SK-N-SH treated with all-trans-retinoic acid at 6 μM for 48 hours (cell line): ENCODE measurements at regions not wholly inside any gene's neighbourhood (a gene's known extent, or its start where the extent isn't known, plus 50 kb on each side); places are given as distances from the start of the nearest gene placed in this dataset.

Experiments used
- ATAC-seq: fragments of 200-7000 bp; cut with Tn5 transposase; 3 replicates; pipeline ENCODE4 v1.9.1; 2020; ENCODE audit warnings: mild to moderate bottlenecking, moderate library complexity
- ARNTL ChIP-seq: fragments of 450-650 bp; formaldehyde crosslinking; IDR thresholded peaks from 2 replicates; pipeline ENCODE4 v1.5.0; 2020; ENCODE audit warnings: low read depth, mild to moderate bottlenecking, moderate library complexity, borderline replicate concordance
- BACH2 ChIP-seq: fragments of 250-450 bp; sonication (Bioruptor Pico); IDR thresholded peaks from 2 replicates; pipeline ENCODE4 v1.9.0; 2021; ENCODE audit warnings: mild to moderate bottlenecking, borderline replicate concordance
- CSDC2 ChIP-seq: fragments of 250-450 bp; sonication (Bioruptor Pico); IDR thresholded peaks from 2 replicates; pipeline ENCODE4 v1.5.0; 2020; ENCODE audit warnings: mild to moderate bottlenecking, moderate library complexity
- ESRRG ChIP-seq: fragments of 250-450 bp; sonication (Bioruptor Pico); IDR thresholded peaks from 2 replicates; pipeline ENCODE4 v1.6.1; 2021; ENCODE audit warnings: mild to moderate bottlenecking
- GLIS3 ChIP-seq: fragments of 250-450 bp; sonication (Bioruptor Pico); IDR thresholded peaks from 2 replicates; pipeline ENCODE4 v1.5.0; 2020; ENCODE audit warnings: mild to moderate bottlenecking, moderate library complexity
- ISL1 ChIP-seq: fragments of 250-450 bp; sonication (Bioruptor Pico); IDR thresholded peaks from 2 replicates; pipeline ENCODE4 v2.1.2; 2022; ENCODE audit warnings: mild to moderate bottlenecking, moderate library complexity
- OSR1 ChIP-seq: fragments of 250-450 bp; sonication (Bioruptor Pico); IDR thresholded peaks from 2 replicates; pipeline ENCODE4 v1.8.0; 2022; ENCODE audit warnings: moderate library complexity, mild to moderate bottlenecking, inconsistent platforms
- PPARA ChIP-seq: fragments of 250-450 bp; sonication (Bioruptor Pico); IDR thresholded peaks from 2 replicates; pipeline ENCODE4 v1.5.0; 2020; ENCODE audit warnings: mild to moderate bottlenecking, borderline replicate concordance
- RARB ChIP-seq: fragments of 250-450 bp; sonication (Bioruptor Pico); IDR thresholded peaks from 2 replicates; pipeline ENCODE4 v1.8.0; 2021; ENCODE audit warnings: mild to moderate bottlenecking, moderate library complexity
- SNAI2 ChIP-seq: fragments of 250-450 bp; sonication (Bioruptor Pico); IDR thresholded peaks from 2 replicates; pipeline ENCODE4 v1.5.0; 2020; ENCODE audit warnings: mild to moderate bottlenecking, moderate library complexity
- TCF4 ChIP-seq: fragments of 250-450 bp; sonication (Bioruptor Pico); IDR thresholded peaks from 2 replicates; pipeline ENCODE4 v1.8.0; 2021; ENCODE audit warnings: mild to moderate bottlenecking, moderate library complexity, borderline replicate concordance
- TOX ChIP-seq: fragments of 250-450 bp; sonication (Bioruptor Pico); IDR thresholded peaks from 2 replicates; pipeline ENCODE4 v1.8.0; 2021; ENCODE audit warnings: mild to moderate bottlenecking, moderate library complexity, borderline replicate concordance
- ZC3H10 ChIP-seq: fragments of 250-450 bp; sonication (Bioruptor Pico); IDR thresholded peaks from 2 replicates; pipeline ENCODE4 v1.5.1; 2021; ENCODE audit warnings: mild to moderate bottlenecking, moderate library complexity
- ZFP3 ChIP-seq: fragments of 250-450 bp; sonication (Bioruptor Pico); IDR thresholded peaks from 2 replicates; pipeline ENCODE4 v1.5.0; 2020; ENCODE audit warnings: mild to moderate bottlenecking, moderate library complexity
- ZFP30 ChIP-seq: fragments of 450-650 bp; formaldehyde crosslinking; IDR thresholded peaks from 2 replicates; pipeline ENCODE4 v1.5.0; 2022; ENCODE audit warnings: mild to moderate bottlenecking, moderate library complexity
- ZNF565 ChIP-seq: fragments of 450-650 bp; formaldehyde crosslinking; conservative IDR thresholded peaks from 2 replicates; pipeline ENCODE4 v1.5.0; 2020; ENCODE audit warnings: low read depth, mild to moderate bottlenecking, moderate library complexity
- ZNF70 ChIP-seq: fragments of 450-650 bp; formaldehyde crosslinking; IDR thresholded peaks from 2 replicates; pipeline ENCODE4 v1.5.0; 2020; ENCODE audit warnings: mild to moderate bottlenecking, moderate library complexity
- TF ChIP-seq, protein P1 (sequence below): fragments of 250-450 bp; sonication (Bioruptor Pico); IDR thresholded peaks from 2 replicates; pipeline ENCODE4 v1.5.1; 2020; ENCODE audit warnings: low read depth, mild to moderate bottlenecking, moderate library complexity
- TF ChIP-seq, protein P2 (sequence below): fragments of 250-450 bp; sonication (Bioruptor Pico); IDR thresholded peaks from 2 replicates; pipeline ENCODE4 v1.5.0; 2020; ENCODE audit warnings: mild to moderate bottlenecking, moderate library complexity
- TF ChIP-seq, protein P3 (sequence below): fragments of 250-450 bp; sonication (Bioruptor Pico); IDR thresholded peaks from 2 replicates; pipeline ENCODE4 v1.8.0; 2021; ENCODE audit warnings: low read depth, mild to moderate bottlenecking, moderate library complexity, borderline replicate concordance
- TF ChIP-seq, protein P4 (sequence below): fragments of 250-450 bp; sonication (Bioruptor Pico); IDR thresholded peaks from 2 replicates; pipeline ENCODE4 v1.8.0; 2020; ENCODE audit warnings: mild to moderate bottlenecking, moderate library complexity, borderline replicate concordance
- TF ChIP-seq, protein P5 (sequence below): fragments of 250-450 bp; sonication (Bioruptor Pico); IDR thresholded peaks from 2 replicates; pipeline ENCODE4 v1.5.1; 2021; ENCODE audit warnings: mild to moderate bottlenecking, moderate library complexity

DNA sequence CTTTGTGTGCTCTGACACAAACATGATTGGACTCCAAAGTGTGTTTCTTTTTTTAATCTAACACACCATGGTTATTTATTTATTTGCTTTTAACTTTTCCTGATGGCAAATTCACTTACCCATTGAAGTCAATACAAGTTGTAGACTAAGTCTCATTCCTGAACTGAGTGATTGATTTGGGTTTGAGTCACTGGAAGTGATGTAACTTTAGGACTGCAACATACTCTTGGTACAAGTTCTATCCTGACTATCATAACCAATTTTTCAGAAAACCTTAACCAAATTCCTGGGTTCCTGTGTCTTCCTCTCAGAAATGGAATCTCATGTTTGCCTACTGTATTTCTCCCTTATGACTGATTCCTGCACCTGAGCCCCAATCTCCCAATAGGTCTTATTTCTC lies 590.0 kb upstream of the ROBO1 start:
- ATAC-seq = no peak
- TF ChIP-seq ZFP3 (CRISPR knock-in tag) (no peak), ARNTL (no peak), ZC3H10 (CRISPR knock-in tag) (no peak), ZNF565 (CRISPR knock-in tag) (no peak), OSR1 (CRISPR knock-in tag) (no peak), ZNF70 (CRISPR knock-in tag) (no peak), TCF4 (no peak), RARB (CRISPR knock-in tag) (no peak), ZFP30 (CRISPR knock-in tag) (no peak), ESRRG (CRISPR knock-in tag) (no peak), PPARA (CRISPR knock-in tag) (no peak), SNAI2 (CRISPR knock-in tag) (no peak), TOX (CRISPR knock-in tag) (no peak), GLIS3 (no peak), BACH2 (no peak)
- TF ChIP-seq, protein P1, sequence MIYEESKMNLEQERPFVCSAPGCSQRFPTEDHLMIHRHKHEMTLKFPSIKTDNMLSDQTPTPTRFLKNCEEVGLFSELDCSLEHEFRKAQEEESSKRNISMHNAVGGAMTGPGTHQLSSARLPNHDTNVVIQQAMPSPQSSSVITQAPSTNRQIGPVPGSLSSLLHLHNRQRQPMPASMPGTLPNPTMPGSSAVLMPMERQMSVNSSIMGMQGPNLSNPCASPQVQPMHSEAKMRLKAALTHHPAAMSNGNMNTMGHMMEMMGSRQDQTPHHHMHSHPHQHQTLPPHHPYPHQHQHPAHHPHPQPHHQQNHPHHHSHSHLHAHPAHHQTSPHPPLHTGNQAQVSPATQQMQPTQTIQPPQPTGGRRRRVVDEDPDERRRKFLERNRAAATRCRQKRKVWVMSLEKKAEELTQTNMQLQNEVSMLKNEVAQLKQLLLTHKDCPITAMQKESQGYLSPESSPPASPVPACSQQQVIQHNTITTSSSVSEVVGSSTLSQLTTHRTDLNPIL (CRISPR knock-in tag) = no peak
- TF ChIP-seq, protein P2, sequence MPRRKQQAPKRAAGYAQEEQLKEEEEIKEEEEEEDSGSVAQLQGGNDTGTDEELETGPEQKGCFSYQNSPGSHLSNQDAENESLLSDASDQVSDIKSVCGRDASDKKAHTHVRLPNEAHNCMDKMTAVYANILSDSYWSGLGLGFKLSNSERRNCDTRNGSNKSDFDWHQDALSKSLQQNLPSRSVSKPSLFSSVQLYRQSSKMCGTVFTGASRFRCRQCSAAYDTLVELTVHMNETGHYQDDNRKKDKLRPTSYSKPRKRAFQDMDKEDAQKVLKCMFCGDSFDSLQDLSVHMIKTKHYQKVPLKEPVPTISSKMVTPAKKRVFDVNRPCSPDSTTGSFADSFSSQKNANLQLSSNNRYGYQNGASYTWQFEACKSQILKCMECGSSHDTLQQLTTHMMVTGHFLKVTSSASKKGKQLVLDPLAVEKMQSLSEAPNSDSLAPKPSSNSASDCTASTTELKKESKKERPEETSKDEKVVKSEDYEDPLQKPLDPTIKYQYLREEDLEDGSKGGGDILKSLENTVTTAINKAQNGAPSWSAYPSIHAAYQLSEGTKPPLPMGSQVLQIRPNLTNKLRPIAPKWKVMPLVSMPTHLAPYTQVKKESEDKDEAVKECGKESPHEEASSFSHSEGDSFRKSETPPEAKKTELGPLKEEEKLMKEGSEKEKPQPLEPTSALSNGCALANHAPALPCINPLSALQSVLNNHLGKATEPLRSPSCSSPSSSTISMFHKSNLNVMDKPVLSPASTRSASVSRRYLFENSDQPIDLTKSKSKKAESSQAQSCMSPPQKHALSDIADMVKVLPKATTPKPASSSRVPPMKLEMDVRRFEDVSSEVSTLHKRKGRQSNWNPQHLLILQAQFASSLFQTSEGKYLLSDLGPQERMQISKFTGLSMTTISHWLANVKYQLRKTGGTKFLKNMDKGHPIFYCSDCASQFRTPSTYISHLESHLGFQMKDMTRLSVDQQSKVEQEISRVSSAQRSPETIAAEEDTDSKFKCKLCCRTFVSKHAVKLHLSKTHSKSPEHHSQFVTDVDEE (CRISPR knock-in tag) = no peak
- TF ChIP-seq, protein P3, sequence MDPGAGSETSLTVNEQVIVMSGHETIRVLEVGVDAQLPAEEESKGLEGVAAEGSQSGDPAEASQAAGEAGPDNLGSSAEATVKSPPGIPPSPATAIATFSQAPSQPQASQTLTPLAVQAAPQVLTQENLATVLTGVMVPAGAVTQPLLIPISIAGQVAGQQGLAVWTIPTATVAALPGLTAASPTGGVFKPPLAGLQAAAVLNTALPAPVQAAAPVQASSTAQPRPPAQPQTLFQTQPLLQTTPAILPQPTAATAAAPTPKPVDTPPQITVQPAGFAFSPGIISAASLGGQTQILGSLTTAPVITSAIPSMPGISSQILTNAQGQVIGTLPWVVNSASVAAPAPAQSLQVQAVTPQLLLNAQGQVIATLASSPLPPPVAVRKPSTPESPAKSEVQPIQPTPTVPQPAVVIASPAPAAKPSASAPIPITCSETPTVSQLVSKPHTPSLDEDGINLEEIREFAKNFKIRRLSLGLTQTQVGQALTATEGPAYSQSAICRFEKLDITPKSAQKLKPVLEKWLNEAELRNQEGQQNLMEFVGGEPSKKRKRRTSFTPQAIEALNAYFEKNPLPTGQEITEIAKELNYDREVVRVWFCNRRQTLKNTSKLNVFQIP (CRISPR knock-in tag) = no peak
- TF ChIP-seq, protein P4, sequence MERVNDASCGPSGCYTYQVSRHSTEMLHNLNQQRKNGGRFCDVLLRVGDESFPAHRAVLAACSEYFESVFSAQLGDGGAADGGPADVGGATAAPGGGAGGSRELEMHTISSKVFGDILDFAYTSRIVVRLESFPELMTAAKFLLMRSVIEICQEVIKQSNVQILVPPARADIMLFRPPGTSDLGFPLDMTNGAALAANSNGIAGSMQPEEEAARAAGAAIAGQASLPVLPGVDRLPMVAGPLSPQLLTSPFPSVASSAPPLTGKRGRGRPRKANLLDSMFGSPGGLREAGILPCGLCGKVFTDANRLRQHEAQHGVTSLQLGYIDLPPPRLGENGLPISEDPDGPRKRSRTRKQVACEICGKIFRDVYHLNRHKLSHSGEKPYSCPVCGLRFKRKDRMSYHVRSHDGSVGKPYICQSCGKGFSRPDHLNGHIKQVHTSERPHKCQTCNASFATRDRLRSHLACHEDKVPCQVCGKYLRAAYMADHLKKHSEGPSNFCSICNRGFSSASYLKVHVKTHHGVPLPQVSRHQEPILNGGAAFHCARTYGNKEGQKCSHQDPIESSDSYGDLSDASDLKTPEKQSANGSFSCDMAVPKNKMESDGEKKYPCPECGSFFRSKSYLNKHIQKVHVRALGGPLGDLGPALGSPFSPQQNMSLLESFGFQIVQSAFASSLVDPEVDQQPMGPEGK (CRISPR knock-in tag) = no peak
- TF ChIP-seq, protein P5, sequence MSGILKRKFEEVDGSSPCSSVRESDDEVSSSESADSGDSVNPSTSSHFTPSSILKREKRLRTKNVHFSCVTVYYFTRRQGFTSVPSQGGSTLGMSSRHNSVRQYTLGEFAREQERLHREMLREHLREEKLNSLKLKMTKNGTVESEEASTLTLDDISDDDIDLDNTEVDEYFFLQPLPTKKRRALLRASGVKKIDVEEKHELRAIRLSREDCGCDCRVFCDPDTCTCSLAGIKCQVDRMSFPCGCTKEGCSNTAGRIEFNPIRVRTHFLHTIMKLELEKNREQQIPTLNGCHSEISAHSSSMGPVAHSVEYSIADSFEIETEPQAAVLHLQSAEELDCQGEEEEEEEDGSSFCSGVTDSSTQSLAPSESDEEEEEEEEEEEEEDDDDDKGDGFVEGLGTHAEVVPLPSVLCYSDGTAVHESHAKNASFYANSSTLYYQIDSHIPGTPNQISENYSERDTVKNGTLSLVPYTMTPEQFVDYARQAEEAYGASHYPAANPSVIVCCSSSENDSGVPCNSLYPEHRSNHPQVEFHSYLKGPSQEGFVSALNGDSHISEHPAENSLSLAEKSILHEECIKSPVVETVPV (CRISPR knock-in tag) = no peak

DNA sequence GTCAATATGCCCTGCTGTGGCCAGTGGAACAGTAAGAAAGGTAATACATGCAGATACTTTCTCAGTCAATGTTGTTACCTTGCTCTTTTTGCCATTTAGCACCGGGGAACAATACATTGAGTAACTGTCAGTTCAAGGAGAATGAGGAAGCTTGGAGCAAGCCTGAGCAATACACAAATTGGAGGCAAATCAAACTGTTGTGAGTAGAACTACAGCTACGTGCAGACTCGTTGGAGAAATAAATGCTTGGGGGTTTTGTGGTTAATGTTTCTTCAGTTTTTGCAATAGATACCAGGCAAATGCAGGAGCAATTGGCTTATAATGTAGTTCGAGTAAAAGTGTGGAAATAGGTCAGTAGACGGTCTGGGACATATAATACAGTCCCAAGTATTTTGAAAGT lies 587.3 kb upstream of the ROBO1 start:
- ATAC-seq = no peak
- TF ChIP-seq CSDC2 (CRISPR knock-in tag) (no peak), ARNTL (no peak), ZFP3 (CRISPR knock-in tag) (no peak), RARB (CRISPR knock-in tag) (no peak), ZNF565 (CRISPR knock-in tag) (no peak), GLIS3 (no peak), ZFP30 (CRISPR knock-in tag) (no peak), ISL1 (CRISPR knock-in tag) (no peak), ESRRG (CRISPR knock-in tag) (no peak), BACH2 (no peak), PPARA (CRISPR knock-in tag) (no peak)
- TF ChIP-seq, protein P2 (CRISPR knock-in tag) = no peak
- TF ChIP-seq, protein P3 (CRISPR knock-in tag) = no peak
- TF ChIP-seq, protein P1 (CRISPR knock-in tag) = no peak
- TF ChIP-seq, protein P4 (CRISPR knock-in tag) = no peak
